GM19395 (cell line): ENCODE measurements at regions not wholly inside any gene's neighbourhood (a gene's known extent, or its start where the extent isn't known, plus 50 kb on each side); places are given as distances from the start of the nearest gene placed in this dataset.

Source experiments
- ATAC-seq: cut with Tn5 transposase; IDR thresholded peaks from one replicate; pipeline ENCODE4 v1.9.1; 2021; ENCODE audit warnings: mild to moderate bottlenecking, moderate library complexity; ENCODE audit not compliant: unreplicated experiment

- no peak for ATAC-seq
Observed at GRCh38 chr6:138577151-138577915, 78.0 kb upstream of the NHSL1 start.

- no peak for ATAC-seq
Observed at GRCh38 chr6:138580040-138580439, 80.7 kb upstream of the NHSL1 start.

- ATAC-seq, result no peak
Observed at GRCh38 chr6:138580801-138581200, 81.5 kb upstream of the NHSL1 start.

GRCh38 chr6:138582573-138582972, 83.3 kb upstream of the NHSL1 start:
- ATAC-seq, result no peak

- ATAC-seq, result peak; percentile 42
Observed at GRCh38 chr6:138586638-138587037, 87.3 kb upstream of the NHSL1 start.

- ATAC-seq, result no peak
Observed at GRCh38 chr6:138588805-138589434, 89.6 kb upstream of the NHSL1 start.

GRCh38 chr6:138590796-138591709, 91.8 kb upstream of the NHSL1 start:
- no peak for ATAC-seq

- peak; percentile 74 for ATAC-seq
Observed at GRCh38 chr6:138592749-138593123, 93.4 kb upstream of the NHSL1 start.

GRCh38 chr6:138593124-138593877, 94.0 kb upstream of the NHSL1 start:
- ATAC-seq, result peak; percentile 75

- no peak for ATAC-seq
Observed at GRCh38 chr6:138593909-138594757, 94.8 kb upstream of the NHSL1 start.

- ATAC-seq, result no peak
Observed at GRCh38 chr6:138594758-138595140, 95.5 kb upstream of the NHSL1 start.

GRCh38 chr6:138596126-138596525, 96.8 kb upstream of the NHSL1 start:
- ATAC-seq, result no peak

- no peak for ATAC-seq
Observed at GRCh38 chr6:138596591-138596990, 97.3 kb upstream of the NHSL1 start.

- ATAC-seq, result no peak
Observed at GRCh38 chr6:138597336-138597735, 98.0 kb upstream of the NHSL1 start.

- no peak for ATAC-seq
Observed at GRCh38 chr6:138598562-138599173, 99.4 kb upstream of the NHSL1 start.

- ATAC-seq, result no peak
Observed at GRCh38 chr6:138600261-138600660, 101.0 kb upstream of the NHSL1 start.

- no peak for ATAC-seq
Observed at GRCh38 chr6:138600726-138601125, 101.4 kb upstream of the NHSL1 start.

- ATAC-seq, result no peak
Observed at GRCh38 chr6:138601128-138601527, 101.8 kb upstream of the NHSL1 start.

- no peak for ATAC-seq
Observed at GRCh38 chr6:138605958-138606357, 106.7 kb upstream of the NHSL1 start.
